PC-3 (cell line): ENCODE measurements at regions not wholly inside any gene's neighbourhood (a gene's known extent, or its start where the extent isn't known, plus 50 kb on each side); places are given as distances from the start of the nearest gene placed in this dataset.

Source experiments
- ATAC-seq: fragments of 200-7000 bp; cut with Tn5 transposase; 2 replicates; pipeline ENCODE4 v1.9.1; 2020; ENCODE audit warnings: mild to moderate bottlenecking, moderate library complexity
- BruUV-seq: library from RNA; stranded (reverse); fragments of 400-500 nt; replicated peaks from 2 replicates; lab custom pipeline; 2021; lab: Mats Ljungman, UMichigan
- CTCF ChIA-PET: fragments of 300-600 bp; sonication (Branson Sonifier 250); formaldehyde crosslinking; loops from one replicate; lab custom pipeline; 2022; ENCODE audit warnings: antibody characterized with exemption; lab: Charles Lee
- POLR2A ChIA-PET: fragments of 300-600 bp; sonication (Branson Sonifier 250); formaldehyde crosslinking; loops from one replicate; lab custom pipeline; 2022; ENCODE audit warnings: antibody characterized with exemption; ENCODE audit not compliant: unreplicated experiment; lab: Charles Lee
- DNase-seq: peaks from one replicate; pipeline ENCODE4 v3.0.0-alpha.2; 2015
- H2AFZ ChIP-seq: fragments of 300-600 bp; sonication (generic); 2 replicates; pipeline ENCODE4 v1.6.0; 2016; ENCODE audit warnings: antibody characterized with exemption, low read length
- H3F3A ChIP-seq: fragments of 300-600 bp; sonication (generic); one replicate; pipeline ENCODE4 v1.6.0; 2017; ENCODE audit warnings: antibody characterized with exemption, low read length, control low read depth, mild to moderate bottlenecking; ENCODE audit not compliant: unreplicated experiment
- H3K27ac ChIP-seq: fragments of 300-600 bp; sonication (generic); 2 replicates; pipeline ENCODE4 v1.5.1; 2016; ENCODE audit warnings: mild to moderate bottlenecking, low read length
- H3K27me3 ChIP-seq: fragments of 300-600 bp; sonication (generic); 2 replicates; pipeline ENCODE4 v1.6.1; 2016; ENCODE audit warnings: low read length, mixed read lengths
- H3K36me3 ChIP-seq: fragments of 300-600 bp; sonication (generic); 2 replicates; pipeline ENCODE4 v1.6.1; 2016; ENCODE audit warnings: low read depth, mixed run types, low read length, mixed read lengths
- H3K4me1 ChIP-seq: fragments of 300-600 bp; sonication (generic); 2 replicates; pipeline ENCODE4 v1.5.1; 2016; ENCODE audit warnings: low read length; ENCODE audit not compliant: insufficient read depth
- H3K4me2 ChIP-seq: fragments of 300-600 bp; sonication (generic); 2 replicates; pipeline ENCODE4 v1.6.0; 2016; ENCODE audit warnings: low read length
- H3K4me3 ChIP-seq: fragments of 300-600 bp; sonication (generic); 2 replicates; pipeline ENCODE4 v1.5.1; 2016; ENCODE audit warnings: mild to moderate bottlenecking, low read length, mixed read lengths
- H3K79me2 ChIP-seq: fragments of 300-600 bp; sonication (generic); 2 replicates; pipeline ENCODE4 v1.6.1; 2017; ENCODE audit warnings: low read length, mixed read lengths
- H3K9ac ChIP-seq: fragments of 300-600 bp; sonication (generic); 2 replicates; pipeline ENCODE4 v1.6.0; 2016; ENCODE audit warnings: mild to moderate bottlenecking, low read length
- H3K9me2 ChIP-seq: fragments of 300-600 bp; sonication (generic); replicated peaks from 2 replicates; pipeline ENCODE4 v1.6.1; 2016; ENCODE audit warnings: mixed run types, low read length, mixed read lengths
- H3K9me3 ChIP-seq: fragments of 300-600 bp; sonication (generic); 2 replicates; pipeline ENCODE4 v1.6.1; 2016; ENCODE audit warnings: low read length, mixed read lengths
- H4K20me1 ChIP-seq: fragments of 300-600 bp; sonication (generic); 2 replicates; pipeline ENCODE4 v1.6.1; 2016; ENCODE audit warnings: low read length, mixed read lengths
- CTCF ChIP-seq: fragments of 300-600 bp; sonication (generic); conservative IDR thresholded peaks from 2 replicates; pipeline ENCODE4 v1.5.1; 2017; ENCODE audit warnings: antibody characterized with exemption, low read depth, mild to moderate bottlenecking, low read length
- EZH2 ChIP-seq: fragments of 300-600 bp; sonication (generic); IDR thresholded peaks from one replicate; pipeline ENCODE4 v1.6.1; 2017; ENCODE audit warnings: antibody characterized with exemption, mild to moderate bottlenecking, low read length; ENCODE audit not compliant: unreplicated experiment
- EZH2phosphoT487 ChIP-seq: fragments of 300-600 bp; sonication (generic); IDR thresholded peaks from 2 replicates; pipeline ENCODE4 v1.6.1; 2018; ENCODE audit warnings: mild to moderate bottlenecking, antibody characterized with exemption, low read length, borderline replicate concordance
- intact Hi-C: fragments of 100-400 bp; cut with micrococcal nuclease; formaldehyde crosslinking; loops from 2 replicates; pipeline ENCODE4 v1.9.0; 2023

- Histone ChIP-seq H3K4me1 (no peaks in the 10 kb centered on the region), H3K4me2 (no peak overlapping the region), H3K9ac (no peak overlapping the region), H3K27ac (no peak overlapping the region), H2AFZ (no peak overlapping the region), H3K79me2 (no peaks in the 10 kb centered on the region), H3K9me3 (no peaks in the 10 kb centered on the region), H3K27me3 (peaks cover 17% of the 10 kb centered on the region), H3K9me2 (no peaks in the 10 kb centered on the region), H3F3A (no peaks in the 10 kb centered on the region), H3K4me3 (no peak overlapping the region), H3K36me3 (no peaks in the 10 kb centered on the region), H4K20me1 (no peaks in the 10 kb centered on the region)
- TF ChIP-seq CTCF: no peak
- POLR2A ChIA-PET: no interaction called here
- no TSS peak for BruUV-seq
- CTCF ChIA-PET: no interaction called here
- DNase-seq (no peak), ATAC-seq (no peak)
- intact Hi-C loops: no loop called here
Observed at GRCh38 chr10:113263056-113263455, 289.8 kb upstream of the HABP2 start.

GRCh38 chr10:113264333-113265131 is 288.3 kb upstream of the HABP2 start:
- Histone ChIP-seq H2AFZ (no peak overlapping the region), H3K27me3 (peaks cover 13% of the 10 kb centered on the region), H3K4me1 (no peaks in the 10 kb centered on the region), H3K9me2 (no peaks in the 10 kb centered on the region), H3K27ac (no peak overlapping the region), H3F3A (no peaks in the 10 kb centered on the region), H3K9ac (no peak overlapping the region), H3K4me2 (no peak overlapping the region), H4K20me1 (no peaks in the 10 kb centered on the region), H3K36me3 (no peaks in the 10 kb centered on the region), H3K79me2 (no peaks in the 10 kb centered on the region), H3K9me3 (no peaks in the 10 kb centered on the region), H3K4me3 (no peak overlapping the region)
- no peak for TF ChIP-seq EZH2phosphoT487
- TF ChIP-seq CTCF: no peak
- TF ChIP-seq EZH2: no peak
- no peak for DNase-seq
- ATAC-seq: no peak
- CTCF ChIA-PET: no interaction called here
- POLR2A ChIA-PET: no interaction called here
- intact Hi-C loops: no loop called here
- no TSS peak for BruUV-seq

- no TSS peak for BruUV-seq
- H3K36me3 ChIP-seq: no peaks in the 10 kb centered on the region
- DNase-seq (no peak), ATAC-seq (no peak)
- no peaks in the 10 kb centered on the region for H3K79me2 ChIP-seq
- CTCF ChIA-PET: no interaction called here
- no peak overlapping the region for H3K9ac ChIP-seq
- no peak overlapping the region for H3K4me3 ChIP-seq
- H3K27me3 ChIP-seq: no peaks in the 10 kb centered on the region; the same call in 1 of the 2 replicates
- H3K27ac ChIP-seq: no peak overlapping the region
- no peaks in the 10 kb centered on the region for H3F3A ChIP-seq
- no peaks in the 10 kb centered on the region for H3K4me1 ChIP-seq
- no peak overlapping the region for H2AFZ ChIP-seq
- H4K20me1 ChIP-seq: no peaks in the 10 kb centered on the region
- intact Hi-C loops: no loop called here
- POLR2A ChIA-PET: no interaction called here
- no peak for TF ChIP-seq CTCF
- no peak for TF ChIP-seq EZH2phosphoT487
- TF ChIP-seq EZH2: no peak
- H3K4me2 ChIP-seq: no peak overlapping the region
- no peaks in the 10 kb centered on the region for H3K9me3 ChIP-seq
- no peaks in the 10 kb centered on the region for H3K9me2 ChIP-seq
Observed at GRCh38 chr10:113266147-113266546, 286.7 kb upstream of the HABP2 start.
